Lower lobe of right lung (tissue), 2 donors: ENCODE measurements at regions not wholly inside any gene's neighbourhood (a gene's known extent, or its start where the extent isn't known, plus 50 kb on each side); places are given as distances from the start of the nearest gene placed in this dataset.

Experiments
- ATAC-seq, 2 donors: fragments of 200-7000 bp; cut with Tn5 transposase; one replicate each; pipeline ENCODE4 v1.9.1; 2020 to 2022; ENCODE audit warnings: mild to moderate bottlenecking in 2 of 2, moderate library complexity in 2 of 2
- DNase-seq: peaks from one replicate; pipeline ENCODE4 v3.0.0-alpha.2; 2020
- H3K27ac ChIP-seq: fragments of 200-600 bp; one replicate; pipeline ENCODE4 v1.8.0; 2022
- H3K27me3 ChIP-seq: fragments of 200-600 bp; one replicate; pipeline ENCODE4 v1.8.0; 2022; ENCODE audit warnings: low read depth
- H3K36me3 ChIP-seq: fragments of 200-600 bp; one replicate; pipeline ENCODE4 v1.8.0; 2022; ENCODE audit warnings: mild to moderate bottlenecking
- H3K4me1 ChIP-seq: fragments of 200-600 bp; one replicate; pipeline ENCODE4 v1.8.0; 2022
- H3K4me3 ChIP-seq: fragments of 200-600 bp; one replicate; pipeline ENCODE4 v1.8.0; 2022; ENCODE audit warnings: mild to moderate bottlenecking
- H3K9me3 ChIP-seq: fragments of 200-600 bp; one replicate; pipeline ENCODE4 v1.8.0; 2022
- intact Hi-C: fragments of 100-400 bp; cut with DNase I; formaldehyde crosslinking; loops from one replicate; pipeline ENCODE4 v1.11.0; 2022
- TF ChIP-seq, protein P1 (sequence below): fragments of 200-600 bp; IDR thresholded peaks from one replicate; pipeline ENCODE4 v1.8.0; 2022; ENCODE audit warnings: antibody characterized with exemption, mild to moderate bottlenecking
- donor health status: DM: no; HTN: yes; CAD: no; lungs with severe emphysema.

GRCh38 chr2:173672573-173673340 lies 292.4 kb downstream of the SP3 start:
- Histone ChIP-seq H3K4me3 (no peak overlapping the region), H3K36me3 (no peaks in the 10 kb centered on the region), H3K27me3 (peaks cover 5% of the 10 kb centered on the region), H3K4me1 (no peaks in the 10 kb centered on the region), H3K9me3 (no peaks in the 10 kb centered on the region), H3K27ac (no peak overlapping the region)
- ATAC-seq (no peak), DNase-seq (no peak)
- TF ChIP-seq, protein P1, sequence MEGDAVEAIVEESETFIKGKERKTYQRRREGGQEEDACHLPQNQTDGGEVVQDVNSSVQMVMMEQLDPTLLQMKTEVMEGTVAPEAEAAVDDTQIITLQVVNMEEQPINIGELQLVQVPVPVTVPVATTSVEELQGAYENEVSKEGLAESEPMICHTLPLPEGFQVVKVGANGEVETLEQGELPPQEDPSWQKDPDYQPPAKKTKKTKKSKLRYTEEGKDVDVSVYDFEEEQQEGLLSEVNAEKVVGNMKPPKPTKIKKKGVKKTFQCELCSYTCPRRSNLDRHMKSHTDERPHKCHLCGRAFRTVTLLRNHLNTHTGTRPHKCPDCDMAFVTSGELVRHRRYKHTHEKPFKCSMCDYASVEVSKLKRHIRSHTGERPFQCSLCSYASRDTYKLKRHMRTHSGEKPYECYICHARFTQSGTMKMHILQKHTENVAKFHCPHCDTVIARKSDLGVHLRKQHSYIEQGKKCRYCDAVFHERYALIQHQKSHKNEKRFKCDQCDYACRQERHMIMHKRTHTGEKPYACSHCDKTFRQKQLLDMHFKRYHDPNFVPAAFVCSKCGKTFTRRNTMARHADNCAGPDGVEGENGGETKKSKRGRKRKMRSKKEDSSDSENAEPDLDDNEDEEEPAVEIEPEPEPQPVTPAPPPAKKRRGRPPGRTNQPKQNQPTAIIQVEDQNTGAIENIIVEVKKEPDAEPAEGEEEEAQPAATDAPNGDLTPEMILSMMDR, result no peak
- intact Hi-C loops, result no loop called here

DNA sequence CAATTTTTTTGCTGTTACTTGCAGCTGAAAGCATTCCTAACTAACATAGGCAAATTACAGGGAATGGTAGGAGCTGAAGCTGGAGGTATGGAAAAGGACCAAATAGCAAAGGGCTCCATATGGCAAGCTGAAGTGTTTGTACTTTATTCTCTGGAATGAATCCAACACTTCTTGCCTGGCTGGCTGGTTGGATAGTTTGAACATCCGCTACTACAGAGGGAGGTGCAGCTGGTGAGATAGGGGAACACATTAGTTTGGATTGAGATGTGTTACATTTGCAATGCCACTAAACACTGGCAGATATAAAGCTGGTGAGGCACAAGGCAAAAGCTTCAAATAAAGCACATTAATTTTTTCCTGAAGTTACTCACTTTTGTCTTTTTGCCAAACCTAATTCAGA lies 291.5 kb downstream of the SP3 start:
- H3K4me1 ChIP-seq, result no peaks in the 10 kb centered on the region
- no peak overlapping the region for H3K4me3 ChIP-seq
- H3K9me3 ChIP-seq, result no peaks in the 10 kb centered on the region
- TF ChIP-seq, protein P1, result no peak
- H3K27ac ChIP-seq, result no peak overlapping the region
- ATAC-seq, result no peak
- no peak for DNase-seq
- no peaks in the 10 kb centered on the region for H3K36me3 ChIP-seq
- intact Hi-C loops, result no loop called here
- H3K27me3 ChIP-seq, result peaks cover 4% of the 10 kb centered on the region

- Histone ChIP-seq H3K4me1 (no peaks in the 10 kb centered on the region), H3K36me3 (no peaks in the 10 kb centered on the region), H3K4me3 (no peak overlapping the region), H3K27me3 (no peaks in the 10 kb centered on the region), H3K27ac (no peak overlapping the region), H3K9me3 (no peaks in the 10 kb centered on the region)
- no peak for DNase-seq
- TF ChIP-seq, protein P1, result no peak
- intact Hi-C loops, result no loop called here
- no peak for ATAC-seq
Observed at GRCh38 chr2:173676647-173677046, 288.5 kb downstream of the SP3 start.

GRCh38 chr2:173678186-173678585 lies 287.0 kb downstream of the SP3 start:
- intact Hi-C loops, result no loop called here
- H3K4me1 ChIP-seq, result no peaks in the 10 kb centered on the region
- H3K27ac ChIP-seq, result no peak overlapping the region
- ATAC-seq (no peak), DNase-seq (no peak)
- no peaks in the 10 kb centered on the region for H3K27me3 ChIP-seq
- no peak overlapping the region for H3K4me3 ChIP-seq
- TF ChIP-seq, protein P1, result no peak
- no peaks in the 10 kb centered on the region for H3K9me3 ChIP-seq
- no peaks in the 10 kb centered on the region for H3K36me3 ChIP-seq

DNA sequence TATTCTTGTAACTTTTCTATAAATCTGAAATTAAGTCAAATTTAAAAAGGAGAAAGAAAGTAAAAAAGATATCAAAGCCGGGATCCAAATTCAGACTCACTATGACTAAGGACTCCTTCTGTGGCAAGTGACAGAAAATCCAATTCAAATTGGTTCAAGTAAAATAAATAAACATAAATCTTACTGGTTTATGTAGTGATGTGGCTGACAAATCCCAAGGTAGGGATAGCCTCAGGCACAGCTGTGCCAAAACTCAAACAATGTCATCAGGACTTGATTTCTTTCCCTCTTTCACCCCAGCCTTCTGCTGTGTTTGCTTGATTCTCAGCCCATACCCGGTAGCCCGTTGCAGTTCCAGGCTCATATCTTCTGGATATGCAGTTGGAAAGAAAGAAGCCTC lies 284.6 kb downstream of the SP3 start:
- no peak for DNase-seq
- H3K9me3 ChIP-seq, result no peaks in the 10 kb centered on the region
- intact Hi-C loops, result no loop called here
- H3K27me3 ChIP-seq, result no peaks in the 10 kb centered on the region
- no peak overlapping the region for H3K27ac ChIP-seq
- H3K4me3 ChIP-seq, result no peak overlapping the region
- no peaks in the 10 kb centered on the region for H3K36me3 ChIP-seq
- no peaks in the 10 kb centered on the region for H3K4me1 ChIP-seq
- no peak for ATAC-seq
- TF ChIP-seq, protein P1, result no peak
